RWPE1 (cell line): ENCODE measurements at regions not wholly inside any gene's neighbourhood (a gene's known extent, or its start where the extent isn't known, plus 50 kb on each side); places are given as distances from the start of the nearest gene placed in this dataset.

Experiments used
- CTCF ChIA-PET: fragments of 350-600 bp; sonication (Branson Sonifier 250); formaldehyde crosslinking; extraction: SDS; loops from one replicate; lab custom pipeline; 2021; lab: Yijun Ruan, JAX
- POLR2A ChIA-PET: fragments of 400-600 bp; formaldehyde crosslinking; extraction: SDS; loops from one replicate; lab custom pipeline; 2020; ENCODE audit warnings: antibody characterized with exemption; ENCODE audit not compliant: low non-redundant PET; lab: Yijun Ruan, JAX
- DNase-seq: peaks from one replicate; pipeline ENCODE4 v3.0.0; 2012; ENCODE audit warnings: low spot score
- H3K27ac ChIP-seq: fragments of 450-650 bp; 2 replicates; pipeline ENCODE4 v1.5.1; 2017
- CTCF ChIP-seq: fragments of 450-650 bp; conservative IDR thresholded peaks from 2 replicates; pipeline ENCODE4 v1.5.1; 2017; ENCODE audit warnings: low read depth, mild to moderate bottlenecking

GRCh38 chr16:73464834-73465233 is 416.9 kb upstream of the ZFHX3 start:
- POLR2A ChIA-PET, result no interaction called here
- CTCF ChIA-PET, result interaction anchor here (0.7 kb wide), 1 partner anchor 1403 kb away, joined by 4 read pairs; no protein-coding TSS in a partner anchor
- H3K27ac ChIP-seq, result no peak overlapping the region
- TF ChIP-seq CTCF, result no peak
- DNase-seq, result no peak

DNA sequence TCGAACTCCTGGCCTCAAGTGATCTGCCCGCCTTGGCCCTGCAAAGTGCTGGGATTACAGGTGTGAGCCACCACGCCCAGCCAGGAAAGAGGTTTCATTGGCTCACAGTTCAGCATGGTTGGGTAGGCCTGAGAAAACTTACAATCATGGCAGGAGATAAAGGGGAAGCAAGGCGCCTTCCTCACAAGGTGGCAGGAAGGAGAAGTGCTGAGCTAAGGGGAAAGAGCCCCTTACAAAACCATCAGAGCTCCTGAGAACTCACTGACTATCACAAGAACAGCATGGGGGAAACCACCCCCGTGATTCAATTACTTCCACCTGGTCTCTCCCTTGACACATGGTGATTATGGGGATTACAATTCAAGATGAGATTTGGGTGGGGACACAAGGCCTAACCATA is 411.7 kb upstream of the ZFHX3 start:
- no peak for DNase-seq
- no peak overlapping the region for H3K27ac ChIP-seq
- POLR2A ChIA-PET, result no interaction called here
- no peak for TF ChIP-seq CTCF
- CTCF ChIA-PET, result no interaction called here

GRCh38 chr16:73457851-73458250 is 409.9 kb upstream of the ZFHX3 start:
- no peak overlapping the region for H3K27ac ChIP-seq
- no peak for DNase-seq
- ChIA-PET POLR2A (no interaction called here), CTCF (no interaction called here)
- TF ChIP-seq CTCF, result no peak

- H3K27ac ChIP-seq, result no peak overlapping the region
- ChIA-PET POLR2A (no interaction called here), CTCF (no interaction called here)
- DNase-seq, result no peak
- no peak for TF ChIP-seq CTCF
Observed at GRCh38 chr16:73448970-73449369, 401.0 kb upstream of the ZFHX3 start.

- no peak overlapping the region for H3K27ac ChIP-seq
- ChIA-PET CTCF (no interaction called here), POLR2A (no interaction called here)
- no peak for DNase-seq
- no peak for TF ChIP-seq CTCF
Observed at GRCh38 chr16:73447846-73448245, 399.9 kb upstream of the ZFHX3 start.

- no peak for TF ChIP-seq CTCF
- H3K27ac ChIP-seq, result no peak overlapping the region
- DNase-seq, result no peak
- CTCF ChIA-PET, result no interaction called here
- POLR2A ChIA-PET, result no interaction called here
Observed at GRCh38 chr16:73434621-73435020, 386.7 kb upstream of the ZFHX3 start.

- H3K27ac ChIP-seq, result no peak overlapping the region
- ChIA-PET CTCF (no interaction called here), POLR2A (no interaction called here)
- DNase-seq, result no peak
- no peak for TF ChIP-seq CTCF
Observed at GRCh38 chr16:73433731-73434307, 385.9 kb upstream of the ZFHX3 start.
